ENCODE measurements at regions not wholly inside any gene's neighbourhood (a gene's known extent, or its start where the extent isn't known, plus 50 kb on each side); places are given as distances from the start of the nearest gene placed in this dataset.

GRCh38 chr22:27629908-27630673 lies 171.5 kb downstream of the MN1 start:
- peaks cover 13 to 16% of the 10 kb centered on the region in 2 experiments for H3K9me3 Mint-ChIP-seq
- H2BK12ac ChIP-seq (ENCODE audit: insufficient read length, low read depth, low read length) = no peak overlapping the region
- peaks cover 6% of the 10 kb centered on the region; the same call in 1 of the 2 replicates for H3K4me1 ChIP-seq (ENCODE audit: insufficient read depth, low read length)
- no peak overlapping the region for H2BK15ac ChIP-seq (ENCODE audit: low read depth, low read length)
- H3K79me1 ChIP-seq (ENCODE audit: insufficient read depth, low read depth, low read length, poor library complexity, severe bottlenecking) = no peaks in the 10 kb centered on the region
- H3K79me2 ChIP-seq (ENCODE audit: insufficient read depth, low read length) = no peaks in the 10 kb centered on the region
- no peak overlapping the region for H2AK5ac ChIP-seq (ENCODE audit: insufficient read length, low read length)
- no peak overlapping the region; the same call in 1 of the 2 replicates for H3K14ac ChIP-seq (ENCODE audit: insufficient read depth, low read length)
- H4K8ac ChIP-seq (replicated peaks; ENCODE audit: insufficient read length, low read depth, low read length) = no peak overlapping the region
- H3K23ac ChIP-seq (ENCODE audit: insufficient read length, low read depth, low read length) = no peak overlapping the region
- no peak overlapping the region for H3K9ac ChIP-seq (ENCODE audit: extremely low read depth, insufficient read length, low read length)
- H3K18ac ChIP-seq (ENCODE audit: insufficient read length, low read depth, low read length) = no peak overlapping the region
- peaks cover 0 to 13% (median 0%) of the 10 kb centered on the region in 3 experiments; a peak in 3 of 7 replicates for H3K36me3 Mint-ChIP-seq (ENCODE audit: insufficient read depth in 1 of 3, low read depth in 3 of 3)
- no peak for DNase-seq
- no peak overlapping the region for H4K91ac ChIP-seq (ENCODE audit: insufficient read length, low read depth, low read length)
- no peak overlapping the region for H3K56ac ChIP-seq (ENCODE audit: insufficient read length, low read depth, low read length)
- H3K9me3 ChIP-seq (ENCODE audit: control insufficient read depth, low read depth, low read length) = no peaks in the 10 kb centered on the region
- H3K4me3 Mint-ChIP-seq = no peak overlapping the region
- no peak overlapping the region for H3K4ac ChIP-seq (ENCODE audit: low read depth, low read length)
- H3K4me1 Mint-ChIP-seq = peaks cover 24 to 43% of the 10 kb centered on the region in 2 experiments
- no CpG with 5 or more reads among the region's 19 CpGs for WGBS (ENCODE audit: extremely low coverage, insufficient read length, low lambda C conversion rate)
- no peak overlapping the region for H2BK20ac ChIP-seq (ENCODE audit: low read depth, low read length, poor library complexity, severe bottlenecking)
- H3T11ph ChIP-seq (ENCODE audit: low read length) = no peak overlapping the region
- no peak overlapping the region for H2BK5ac ChIP-seq (ENCODE audit: insufficient read length, low read length)
- no peak for TF ChIP-seq CTCF (conservative IDR thresholded peaks at IDR 0.05)
- peaks cover 2% of the 10 kb centered on the region; the same call in 1 of the 2 replicates for H3K27me3 Mint-ChIP-seq (ENCODE audit: low read depth)
- H3K27me3 ChIP-seq (ENCODE audit: insufficient read depth, low read length) = no peaks in the 10 kb centered on the region
- no peak overlapping the region for H3K4me2 ChIP-seq (ENCODE audit: insufficient read depth, insufficient read length, low read length)
- H4K20me1 ChIP-seq (ENCODE audit: control insufficient read depth, insufficient read depth, insufficient read length) = no peaks in the 10 kb centered on the region
- H3K27ac Mint-ChIP-seq = no peak overlapping the region; a peak in 1 of 7 replicates
- H3K23me2 ChIP-seq (ENCODE audit: insufficient read length, low read depth, low read length, poor library complexity, severe bottlenecking) = no peaks in the 10 kb centered on the region
- no peak overlapping the region for H3K27ac ChIP-seq (ENCODE audit: insufficient read length, low read depth, low read length)
- H4K5ac ChIP-seq (ENCODE audit: insufficient read length, low read depth, low read length) = no peak overlapping the region
- H2BK120ac ChIP-seq (ENCODE audit: low read depth, low read length, poor library complexity, severe bottlenecking) = no peak overlapping the region
- H2AFZ ChIP-seq (ENCODE audit: low read length) = no peak overlapping the region
